ENCODE measurements at regions not wholly inside any gene's neighbourhood (a gene's known extent, or its start where the extent isn't known, plus 50 kb on each side); places are given as distances from the start of the nearest gene placed in this dataset.

- peak; percentile 10 for DNase-seq (ENCODE audit: low read depth)
- no peak for TF ChIP-seq CTCF (IDR thresholded peaks at IDR 0.05; ENCODE audit: insufficient read depth, low read depth, low read length)
- H3K4me3 ChIP-seq (ENCODE audit: low read depth, low read length): no peak overlapping the region
Measured at GRCh38 chr1:56285554-56286402, 293.6 kb downstream of the PLPP3 start.

GRCh38 chr1:56284928-56285327 lies 294.4 kb downstream of the PLPP3 start:
- no peak overlapping the region for H3K4me3 ChIP-seq (ENCODE audit: low read depth, low read length)
- TF ChIP-seq CTCF (IDR thresholded peaks at IDR 0.05; ENCODE audit: insufficient read depth, low read depth, low read length): no peak
- peak; percentile 47 for DNase-seq (ENCODE audit: low read depth)

- no peak for TF ChIP-seq CTCF (IDR thresholded peaks at IDR 0.05; ENCODE audit: insufficient read depth, low read depth, low read length)
- H3K4me3 ChIP-seq (ENCODE audit: low read depth, low read length): no peak overlapping the region
- no peak for DNase-seq (ENCODE audit: low read depth)
Measured at GRCh38 chr1:56278061-56278460, 301.3 kb downstream of the PLPP3 start.

- TF ChIP-seq CTCF (IDR thresholded peaks at IDR 0.05; ENCODE audit: insufficient read depth, low read depth, low read length): no peak
- DNase-seq (ENCODE audit: low read depth): no peak
- no peak overlapping the region for H3K4me3 ChIP-seq (ENCODE audit: low read depth, low read length)
Measured at GRCh38 chr1:56268519-56269140, 310.7 kb downstream of the PLPP3 start.

DNA sequence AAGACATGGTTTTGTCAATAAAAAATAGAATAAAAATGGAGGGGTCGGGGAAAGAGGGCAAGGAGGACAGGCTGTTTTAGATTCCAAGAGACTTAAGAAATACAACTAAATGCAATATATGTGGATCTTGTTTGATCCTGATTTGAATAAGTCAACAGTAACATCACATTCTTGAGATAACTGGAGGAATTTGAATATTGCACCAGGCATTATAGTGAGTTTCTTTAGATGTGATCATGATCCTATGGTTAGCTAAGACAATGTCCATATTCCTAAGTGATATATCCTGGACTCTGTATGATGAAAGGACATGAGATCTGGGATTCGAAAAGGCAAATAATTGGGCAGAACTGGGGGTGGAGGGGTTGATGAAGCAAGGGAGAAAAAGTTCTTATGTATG lies 311.8 kb downstream of the PLPP3 start:
- H3K4me3 ChIP-seq (ENCODE audit: low read depth, low read length): no peak overlapping the region
- no peak for DNase-seq (ENCODE audit: low read depth)
- TF ChIP-seq CTCF (IDR thresholded peaks at IDR 0.05; ENCODE audit: insufficient read depth, low read depth, low read length): no peak

DNA sequence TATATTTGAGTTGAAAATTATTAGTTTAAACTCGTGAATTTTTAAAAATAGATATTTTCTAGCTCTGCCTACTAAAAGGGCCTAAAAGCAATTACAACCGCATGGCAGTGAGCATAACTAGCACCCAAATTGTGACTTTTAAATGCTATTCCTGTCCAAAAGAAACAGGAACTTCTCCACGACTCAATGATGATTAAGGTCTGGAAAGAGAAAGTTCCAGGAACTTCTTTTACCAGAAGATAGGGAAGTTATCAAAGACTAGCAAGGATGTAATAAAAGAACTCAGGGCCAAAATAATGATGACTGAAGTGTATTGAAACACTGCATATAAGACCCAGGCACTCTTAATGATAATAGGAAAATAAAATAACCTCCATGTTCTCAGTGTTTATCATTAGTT lies 313.0 kb downstream of the PLPP3 start:
- TF ChIP-seq CTCF (IDR thresholded peaks at IDR 0.05; ENCODE audit: insufficient read depth, low read depth, low read length): no peak
- DNase-seq (ENCODE audit: low read depth): no peak
- H3K4me3 ChIP-seq (ENCODE audit: low read depth, low read length): no peak overlapping the region
